ENCODE measurements at regions not wholly inside any gene's neighbourhood (a gene's known extent, or its start where the extent isn't known, plus 50 kb on each side); places are given as distances from the start of the nearest gene placed in this dataset.

DNA sequence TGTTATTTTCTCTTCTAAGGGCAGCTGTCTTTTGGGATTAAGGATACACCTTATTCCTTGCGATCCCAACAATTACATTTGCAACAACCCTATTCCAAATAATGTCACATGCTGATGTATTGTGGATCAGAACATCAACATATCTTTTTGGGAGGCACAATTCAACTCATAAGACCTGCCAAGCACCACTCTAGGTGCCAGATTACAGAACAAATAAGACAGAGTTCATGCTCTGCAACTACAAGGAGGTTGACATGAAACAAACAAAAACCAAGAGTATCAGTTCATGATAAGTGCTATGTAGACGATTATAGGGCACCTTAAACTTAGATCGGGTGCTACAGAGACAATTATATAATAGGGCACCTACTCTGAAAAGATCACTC lies 203.2 kb upstream of the SGK1 start:
- TF ChIP-seq, protein P1, sequence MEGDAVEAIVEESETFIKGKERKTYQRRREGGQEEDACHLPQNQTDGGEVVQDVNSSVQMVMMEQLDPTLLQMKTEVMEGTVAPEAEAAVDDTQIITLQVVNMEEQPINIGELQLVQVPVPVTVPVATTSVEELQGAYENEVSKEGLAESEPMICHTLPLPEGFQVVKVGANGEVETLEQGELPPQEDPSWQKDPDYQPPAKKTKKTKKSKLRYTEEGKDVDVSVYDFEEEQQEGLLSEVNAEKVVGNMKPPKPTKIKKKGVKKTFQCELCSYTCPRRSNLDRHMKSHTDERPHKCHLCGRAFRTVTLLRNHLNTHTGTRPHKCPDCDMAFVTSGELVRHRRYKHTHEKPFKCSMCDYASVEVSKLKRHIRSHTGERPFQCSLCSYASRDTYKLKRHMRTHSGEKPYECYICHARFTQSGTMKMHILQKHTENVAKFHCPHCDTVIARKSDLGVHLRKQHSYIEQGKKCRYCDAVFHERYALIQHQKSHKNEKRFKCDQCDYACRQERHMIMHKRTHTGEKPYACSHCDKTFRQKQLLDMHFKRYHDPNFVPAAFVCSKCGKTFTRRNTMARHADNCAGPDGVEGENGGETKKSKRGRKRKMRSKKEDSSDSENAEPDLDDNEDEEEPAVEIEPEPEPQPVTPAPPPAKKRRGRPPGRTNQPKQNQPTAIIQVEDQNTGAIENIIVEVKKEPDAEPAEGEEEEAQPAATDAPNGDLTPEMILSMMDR (IDR thresholded peaks at IDR 0.05): no peak
- Histone ChIP-seq H3K27me3 (no peaks in the 10 kb centered on the region), H3K36me3 (no peaks in the 10 kb centered on the region), H3K4me1 (no peaks in the 10 kb centered on the region), H3K27ac (no peak overlapping the region), H3K9ac (ENCODE audit: low read depth in 2 of 2, low read length in 2 of 2) (no peak overlapping the region), H3K9me3 (no peaks in the 10 kb centered on the region), H3K4me3 (no peak overlapping the region)
- intact Hi-C loops (cut with DNase I): no loop called here
- no peak for DNase-seq

DNA sequence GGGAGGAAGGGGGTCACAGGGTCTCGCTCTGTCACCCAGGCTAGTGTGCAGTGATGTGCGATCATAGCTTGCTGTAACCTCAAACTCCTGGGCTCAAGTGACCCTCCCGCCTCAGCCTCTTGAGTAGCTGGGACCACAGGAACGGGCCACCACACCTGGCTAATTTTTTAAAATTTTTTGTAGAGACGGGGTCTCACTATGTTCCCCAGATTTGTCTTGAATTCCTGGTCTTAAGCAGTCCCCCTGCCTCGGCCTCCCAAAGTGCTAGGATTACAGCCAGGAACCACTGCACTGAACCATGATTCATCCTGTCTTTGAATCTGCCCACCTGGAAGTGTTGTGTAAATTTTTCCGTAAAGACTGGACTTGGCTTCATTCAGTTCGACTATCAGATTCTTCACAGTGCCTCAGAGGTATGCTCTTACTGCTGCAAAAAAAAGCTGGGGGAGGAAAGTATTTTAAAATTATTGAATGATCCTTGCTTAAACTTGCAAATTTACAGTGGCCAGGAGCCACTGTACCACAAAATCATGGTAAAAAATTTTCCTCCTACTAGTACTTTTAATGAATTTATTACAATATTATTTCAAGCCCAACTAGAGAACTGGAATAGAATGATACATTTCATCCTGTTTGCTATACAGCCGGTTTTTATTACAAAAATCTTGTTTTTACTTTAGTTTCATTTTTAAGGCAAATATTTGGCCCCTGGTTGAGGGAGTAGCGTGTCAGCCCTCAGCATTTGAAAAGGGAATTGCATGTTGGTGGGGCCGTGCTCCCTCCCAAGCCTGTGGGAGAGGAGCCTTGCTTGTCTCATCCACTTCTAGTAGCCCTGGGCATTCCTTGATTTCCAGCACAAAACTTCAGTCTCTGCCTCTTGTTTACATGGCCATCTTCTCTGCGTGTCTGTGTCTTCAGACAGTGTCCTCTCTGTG lies 202.5 kb upstream of the SGK1 start:
- H3K9ac ChIP-seq (ENCODE audit: low read depth in 2 of 2, low read length in 2 of 2): peak overlapping the region in 1 of 2 donors; percentile 17
- TF ChIP-seq, protein P1 (IDR thresholded peaks at IDR 0.05): no peak
- no peaks in the 10 kb centered on the region for H3K27me3 ChIP-seq
- H3K27ac ChIP-seq: no peak overlapping the region
- intact Hi-C loops (cut with DNase I): no loop called here
- H3K36me3 ChIP-seq: no peaks in the 10 kb centered on the region
- DNase-seq: no peak
- no peaks in the 10 kb centered on the region for H3K4me1 ChIP-seq
- H3K9me3 ChIP-seq: no peaks in the 10 kb centered on the region
- H3K4me3 ChIP-seq: no peak overlapping the region

DNA sequence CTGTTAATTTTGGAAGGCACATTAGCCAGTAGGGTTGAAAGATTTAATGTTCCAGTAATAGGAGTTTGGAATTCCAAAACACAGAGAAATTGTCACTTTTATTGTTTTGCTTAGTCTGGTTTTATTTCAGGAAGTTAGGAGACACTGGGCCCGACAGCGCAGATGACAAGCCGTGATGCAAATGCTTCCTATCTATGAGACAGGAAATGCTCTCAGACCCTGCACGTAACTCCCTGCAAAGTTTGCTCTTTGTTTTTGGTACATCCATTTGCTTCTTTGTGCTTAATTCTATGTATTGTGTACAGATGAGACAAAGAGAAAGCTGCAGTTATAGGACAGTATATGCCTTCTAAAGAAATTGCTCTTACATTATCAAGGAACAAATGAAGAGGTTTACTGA lies 201.6 kb upstream of the SGK1 start:
- TF ChIP-seq, protein P1 (IDR thresholded peaks at IDR 0.05): no peak
- Histone ChIP-seq H3K36me3 (no peaks in the 10 kb centered on the region), H3K27ac (no peak overlapping the region), H3K9ac (ENCODE audit: low read depth in 2 of 2, low read length in 2 of 2) (no peak overlapping the region), H3K9me3 (no peaks in the 10 kb centered on the region), H3K27me3 (no peaks in the 10 kb centered on the region), H3K4me1 (no peaks in the 10 kb centered on the region), H3K4me3 (no peak overlapping the region)
- intact Hi-C loops (cut with DNase I): no loop called here
- DNase-seq: no peak

DNA sequence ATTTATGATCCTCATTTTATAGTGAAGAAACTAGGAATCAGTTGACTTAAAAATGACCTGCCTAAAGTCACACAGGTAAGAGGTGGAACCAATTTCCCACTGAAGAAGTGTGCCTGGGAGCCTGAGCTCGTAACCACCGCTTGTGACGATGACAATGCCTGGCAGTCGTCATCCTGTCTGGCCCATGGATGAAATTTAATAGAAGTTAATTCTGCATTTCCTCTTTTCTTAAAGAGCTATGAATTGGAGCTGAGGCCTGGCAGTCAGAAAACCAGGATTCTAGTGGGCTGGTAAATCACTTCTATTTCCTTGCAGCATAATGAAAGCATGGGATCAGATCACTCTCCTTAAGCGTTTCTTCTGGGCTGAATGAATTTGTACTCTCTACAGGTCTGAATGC lies 200.0 kb upstream of the SGK1 start:
- H3K36me3 ChIP-seq: no peaks in the 10 kb centered on the region
- intact Hi-C loops (cut with DNase I): no loop called here
- no peak overlapping the region for H3K4me3 ChIP-seq
- H3K4me1 ChIP-seq: no peaks in the 10 kb centered on the region
- H3K27ac ChIP-seq: no peak overlapping the region
- no peak for DNase-seq
- H3K9me3 ChIP-seq: no peaks in the 10 kb centered on the region
- no peak overlapping the region for H3K9ac ChIP-seq (ENCODE audit: low read depth in 2 of 2, low read length in 2 of 2)
- no peaks in the 10 kb centered on the region for H3K27me3 ChIP-seq
- TF ChIP-seq, protein P1 (IDR thresholded peaks at IDR 0.05): no peak

DNA sequence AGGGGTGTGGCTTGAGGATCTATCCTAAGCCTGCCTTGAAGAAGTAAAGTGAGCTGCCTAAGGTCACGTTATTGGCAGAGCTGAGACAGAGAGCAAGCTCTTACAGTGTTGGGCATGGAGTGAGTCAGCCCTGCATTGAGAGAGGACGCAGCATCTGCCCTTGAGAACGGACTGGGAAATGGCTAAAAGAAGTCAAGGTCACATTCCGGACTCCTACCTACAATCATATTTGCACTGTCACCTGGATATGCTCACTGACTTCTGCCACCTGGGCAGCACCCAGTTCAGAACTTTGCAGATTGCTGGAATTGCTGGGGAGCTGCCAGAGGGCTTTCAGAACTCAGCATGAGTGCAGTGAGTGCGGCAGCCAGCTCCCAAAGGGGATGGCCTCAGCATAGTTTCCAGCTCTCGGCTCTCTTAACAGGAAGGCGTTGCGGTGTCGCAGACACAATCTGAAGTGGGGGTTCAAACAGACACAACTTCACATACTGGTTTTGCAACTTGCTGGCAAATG lies 199.3 kb upstream of the SGK1 start:
- intact Hi-C loops (cut with DNase I): no loop called here
- DNase-seq: no peak
- Histone ChIP-seq H3K9me3 (no peaks in the 10 kb centered on the region), H3K36me3 (no peaks in the 10 kb centered on the region), H3K4me1 (no peaks in the 10 kb centered on the region), H3K27me3 (no peaks in the 10 kb centered on the region), H3K27ac (no peak overlapping the region), H3K9ac (ENCODE audit: low read depth in 2 of 2, low read length in 2 of 2) (no peak overlapping the region), H3K4me3 (no peak overlapping the region)
- TF ChIP-seq, protein P1 (IDR thresholded peaks at IDR 0.05): no peak

Measured in colonic mucosa (tissue), 4 donors.